HG03196 (cell line): ENCODE measurements at regions not wholly inside any gene's neighbourhood (a gene's known extent, or its start where the extent isn't known, plus 50 kb on each side); places are given as distances from the start of the nearest gene placed in this dataset.

Experiments used
- ATAC-seq: cut with Tn5 transposase; IDR thresholded peaks from one replicate; pipeline ENCODE4 v1.9.1; 2021; ENCODE audit not compliant: unreplicated experiment

DNA sequence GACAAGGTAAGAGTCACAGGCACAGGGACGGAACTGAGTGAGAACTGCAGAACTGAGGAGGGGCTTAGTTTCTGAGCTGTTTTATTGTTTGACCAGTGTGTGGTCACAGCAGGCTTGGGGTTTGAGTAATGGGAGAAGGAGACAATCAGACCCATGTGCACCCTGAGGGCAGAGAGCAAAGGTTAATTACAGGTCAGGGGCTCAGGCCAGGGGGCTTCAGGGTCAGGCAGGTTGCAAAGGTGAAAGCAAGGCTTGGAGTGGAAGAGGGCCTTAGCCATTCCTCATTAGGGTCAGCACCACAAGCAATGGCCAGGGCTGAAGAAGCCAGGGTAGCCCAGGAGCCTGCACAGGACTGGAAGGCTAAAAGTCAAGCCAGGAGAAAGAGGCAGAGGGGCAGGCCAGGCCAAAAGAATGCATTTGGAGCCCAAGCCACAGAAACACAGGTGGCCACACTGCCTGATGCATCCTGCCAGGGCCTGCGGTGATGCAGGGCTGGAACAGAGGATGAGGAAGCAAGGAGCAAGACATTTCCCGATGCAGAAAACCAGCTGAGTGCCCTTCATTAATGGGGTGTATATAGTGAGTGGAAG lies 209.8 kb upstream of the GYPC start:
- no peak for ATAC-seq

GRCh38 chr2:126448611-126449010 lies 207.3 kb upstream of the GYPC start:
- no peak for ATAC-seq

- peak; percentile 80 for ATAC-seq
Observed at GRCh38 chr2:126449677-126450076, 206.3 kb upstream of the GYPC start.

- ATAC-seq = no peak
Observed at GRCh38 chr2:126463892-126464674, 191.9 kb upstream of the GYPC start.

- peak; percentile 95 for ATAC-seq
Observed at GRCh38 chr2:126467367-126468054, 188.4 kb upstream of the GYPC start.

DNA sequence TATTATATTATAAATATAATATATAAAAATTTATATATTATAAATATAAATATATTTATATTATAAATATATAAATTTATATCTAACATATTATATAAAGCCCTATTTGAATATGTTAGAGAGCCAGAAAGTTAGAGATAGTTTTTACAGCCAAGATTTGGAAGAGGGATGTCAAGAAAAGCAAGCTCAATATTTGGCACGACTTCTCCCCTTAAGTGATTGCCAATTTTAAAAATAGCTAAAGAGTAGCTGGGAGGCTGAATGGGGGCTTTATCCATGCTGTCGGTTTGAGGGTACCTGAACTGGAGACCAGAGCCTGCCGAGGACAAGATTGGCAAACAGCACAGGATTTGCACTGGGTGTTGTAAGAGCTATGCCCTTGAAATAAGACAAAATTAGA lies 180.9 kb upstream of the GYPC start:
- no peak for ATAC-seq

DNA sequence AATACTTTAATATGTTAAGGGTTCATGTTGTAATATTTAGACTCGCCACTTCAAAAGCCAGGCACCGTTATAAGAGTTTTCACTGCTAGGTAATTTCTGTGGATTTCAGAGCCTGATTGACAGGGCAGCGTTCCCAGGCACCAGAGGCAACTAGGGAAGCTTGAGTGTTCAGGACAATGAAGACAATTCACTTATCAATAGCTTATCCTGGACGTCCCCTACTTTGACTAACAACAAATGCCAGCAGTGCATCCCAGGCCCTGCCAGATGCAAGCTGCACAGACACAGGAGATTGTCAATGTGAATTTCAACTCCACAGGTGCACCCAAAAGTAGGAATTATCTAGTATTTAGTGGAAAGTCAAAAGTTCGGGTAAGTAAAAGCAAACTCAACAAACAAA lies 179.3 kb upstream of the GYPC start:
- no peak for ATAC-seq

DNA sequence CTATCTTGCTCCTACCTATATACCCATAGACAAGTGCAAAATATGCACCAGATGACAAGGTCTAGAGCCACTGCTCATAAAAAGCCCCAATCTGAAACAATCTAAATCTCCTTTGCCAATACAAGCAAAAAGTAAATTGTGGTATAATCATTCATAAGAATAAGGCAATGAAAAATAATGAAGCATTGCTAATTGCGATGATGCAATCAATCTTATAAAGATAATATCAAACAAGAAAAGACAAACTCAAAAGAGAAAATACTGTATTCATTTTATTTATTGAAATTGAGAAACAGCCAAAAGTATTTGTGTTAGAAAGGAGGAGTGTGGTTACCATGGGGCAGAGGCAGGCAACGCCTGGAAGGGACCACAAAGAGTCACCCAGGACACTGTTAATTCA lies 175.9 kb upstream of the GYPC start:
- ATAC-seq = no peak

- no peak for ATAC-seq
Observed at GRCh38 chr2:126482582-126483464, 173.1 kb upstream of the GYPC start.

GRCh38 chr2:126494593-126494992 lies 161.4 kb upstream of the GYPC start:
- ATAC-seq = no peak

DNA sequence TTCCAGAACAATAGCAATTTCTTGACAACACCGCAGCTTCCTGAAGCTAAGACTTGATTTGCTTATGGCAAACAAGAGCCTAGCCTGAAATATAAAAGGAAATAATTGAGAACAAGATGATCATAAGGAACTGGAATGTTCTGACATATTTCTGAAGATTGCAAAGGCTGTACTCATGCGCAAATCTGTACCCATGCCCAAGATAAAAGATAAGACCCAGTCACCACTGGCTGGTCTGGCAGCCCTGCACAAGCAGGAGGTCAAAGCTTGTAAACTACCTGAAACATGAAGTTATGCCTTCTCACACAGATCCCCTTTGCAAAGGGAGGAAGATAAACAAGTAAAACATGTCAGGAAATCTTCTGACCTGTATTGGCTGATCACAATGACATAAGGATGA lies 160.8 kb upstream of the GYPC start:
- no peak for ATAC-seq

DNA sequence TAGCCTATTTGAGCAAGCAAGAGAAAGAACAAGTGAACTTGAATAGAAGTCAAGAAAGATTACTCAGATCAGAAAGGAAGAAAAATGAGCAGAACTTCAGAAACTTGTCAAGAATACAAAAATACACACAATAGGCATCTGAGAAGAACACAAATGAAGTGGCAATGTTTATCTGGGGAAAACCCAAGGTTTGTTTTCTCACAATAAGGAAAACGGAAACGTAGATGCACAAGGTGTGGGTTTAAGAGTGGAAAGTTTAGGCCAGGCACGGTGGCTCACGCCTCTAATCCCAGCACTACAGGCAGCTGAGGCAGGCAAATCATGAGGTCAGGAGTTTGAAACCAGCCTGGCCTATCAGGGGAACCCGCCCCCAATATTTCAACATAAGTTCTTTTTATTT lies 159.5 kb upstream of the GYPC start:
- peak; percentile 93 for ATAC-seq

- ATAC-seq = no peak
Observed at GRCh38 chr2:126503476-126503875, 152.5 kb upstream of the GYPC start.

- ATAC-seq = no peak
Observed at GRCh38 chr2:126504949-126505348, 151.0 kb upstream of the GYPC start.

DNA sequence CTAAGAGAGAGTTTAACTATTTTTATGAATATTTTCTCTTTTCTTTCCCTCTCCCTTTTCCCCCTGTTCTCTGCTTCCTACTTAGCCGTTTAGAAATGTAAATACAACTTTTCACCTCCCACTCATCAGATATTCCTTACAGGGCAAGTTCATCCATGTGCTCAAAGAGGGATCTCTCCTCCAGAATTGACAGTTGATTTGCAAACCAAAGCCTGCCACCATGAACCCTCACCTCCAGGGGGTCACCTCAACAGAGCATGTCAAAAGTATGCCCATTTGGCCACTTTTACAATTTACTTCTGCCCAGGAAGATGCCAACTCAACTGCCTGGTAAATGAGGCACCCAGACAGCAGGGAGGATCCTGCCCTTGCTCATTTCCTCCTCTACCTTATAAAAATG lies 149.2 kb upstream of the GYPC start:
- no peak for ATAC-seq

GRCh38 chr2:126507425-126507911 lies 148.5 kb upstream of the GYPC start:
- ATAC-seq = no peak

DNA sequence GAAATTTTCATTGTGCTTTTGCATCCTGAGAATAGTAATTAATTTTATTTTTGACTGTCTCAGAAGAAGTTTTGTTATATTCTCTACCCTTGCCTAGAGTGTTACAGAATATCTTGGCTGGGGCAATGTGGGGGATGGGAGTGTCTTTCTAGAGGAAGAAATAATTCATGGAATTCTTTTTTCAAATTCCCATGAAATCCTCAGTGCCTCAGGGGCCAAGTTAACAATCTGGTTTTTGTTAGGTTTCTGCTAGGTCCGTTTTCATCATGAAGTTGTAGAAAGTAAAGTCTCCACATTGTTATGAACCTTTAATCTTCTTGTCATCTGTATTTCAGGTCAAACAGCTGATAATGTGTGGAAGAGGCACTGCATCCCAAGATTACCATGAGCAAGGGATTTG lies 145.6 kb upstream of the GYPC start:
- ATAC-seq = no peak

GRCh38 chr2:126510960-126511359 lies 145.0 kb upstream of the GYPC start:
- ATAC-seq = no peak

DNA sequence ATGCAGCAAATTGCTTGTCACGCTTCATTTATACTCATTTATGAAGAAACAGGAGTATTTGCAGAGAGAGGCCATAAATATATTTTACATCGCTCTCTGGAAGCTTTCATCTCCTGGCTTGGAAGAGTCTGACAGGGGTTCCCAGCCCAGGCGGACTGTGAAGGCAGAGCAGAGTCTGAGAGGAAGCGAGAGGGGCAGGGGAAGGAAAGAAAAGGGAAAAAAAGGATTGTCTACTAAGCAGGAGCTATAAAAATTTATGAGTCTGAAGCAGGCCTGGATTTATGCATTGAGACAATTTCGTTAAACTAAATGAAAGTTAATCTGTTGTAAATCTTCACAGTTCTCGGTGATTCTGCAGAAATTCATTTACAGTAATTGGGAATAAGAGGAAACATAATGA lies 143.9 kb upstream of the GYPC start:
- ATAC-seq = no peak

DNA sequence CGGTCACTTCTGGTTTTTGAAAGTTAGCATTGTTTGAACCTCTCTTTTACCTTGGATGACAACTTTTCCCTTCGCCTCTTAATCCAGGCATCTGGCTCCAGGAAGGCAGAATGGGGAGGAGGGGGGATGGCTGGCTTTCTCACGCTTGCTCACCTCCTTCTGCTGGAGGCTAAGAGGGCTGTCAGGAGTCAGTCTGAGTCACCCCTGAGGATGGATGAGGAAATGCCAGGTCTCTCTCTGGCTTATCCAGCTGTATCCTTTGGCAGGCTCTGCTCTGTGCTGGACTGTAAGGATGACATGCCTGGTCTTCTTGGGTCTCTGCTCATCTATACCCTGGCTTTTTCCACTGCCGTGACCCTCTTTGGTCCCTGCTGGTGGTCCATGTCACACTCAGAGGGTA lies 142.9 kb upstream of the GYPC start:
- no peak for ATAC-seq

DNA sequence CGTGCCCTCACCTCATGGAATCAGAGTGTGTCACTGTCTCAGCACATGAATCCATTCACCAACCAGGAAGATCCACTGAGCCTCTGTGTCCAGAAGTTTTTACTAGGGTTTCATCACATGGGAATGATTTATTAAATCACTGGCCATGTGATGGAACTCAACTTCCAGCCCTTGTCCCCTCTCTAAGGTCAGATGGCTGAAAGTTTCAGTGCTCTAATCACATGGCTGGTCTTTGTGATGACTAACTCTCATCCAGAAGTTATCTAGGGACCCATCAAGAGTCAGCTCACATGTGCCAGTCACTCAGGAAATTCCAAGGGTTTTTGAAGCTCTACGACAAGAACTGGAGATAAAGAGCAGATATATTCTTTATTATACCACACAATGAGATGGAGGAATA lies 140.5 kb upstream of the GYPC start:
- no peak for ATAC-seq
